IMR-90 (cell line): ENCODE measurements at regions not wholly inside any gene's neighbourhood (a gene's known extent, or its start where the extent isn't known, plus 50 kb on each side); places are given as distances from the start of the nearest gene placed in this dataset.
A peak's percentile ranks its signal among the peaks of the same experiment; 100 is the strongest.

Experiments used
- ATAC-seq: fragments of 200-7000 bp; cut with Tn5 transposase; 2 replicates; pipeline ENCODE4 v1.9.1; 2020; ENCODE audit warnings: low read depth, mild to moderate bottlenecking, moderate library complexity
- BruUV-seq: library from RNA; stranded (reverse); fragments of 400-500 nt; replicated peaks from 2 replicates; lab custom pipeline; 2021; lab: Mats Ljungman, UMichigan
- CTCF ChIA-PET: fragments of 300-600 bp; formaldehyde crosslinking; extraction: SDS; loops from one replicate; lab custom pipeline; 2021; ENCODE audit warnings: antibody characterized with exemption; lab: Yijun Ruan, JAX
- POLR2A ChIA-PET: fragments of 300-600 bp; sonication (Branson Sonifier 250); formaldehyde crosslinking; loops from one replicate; lab custom pipeline; 2022; ENCODE audit warnings: antibody characterized with exemption; ENCODE audit not compliant: unreplicated experiment; lab: Charles Lee
- DNase-seq: peaks from one replicate; pipeline ENCODE4 v3.0.0; 2013
- H2AFZ ChIP-seq: replicated peaks from 2 replicates; pipeline ENCODE3; 2013; ENCODE audit warnings: low read length, mild to moderate bottlenecking; ENCODE audit not compliant: poor library complexity
- H2AK5ac ChIP-seq: 2 replicates; pipeline ENCODE4 v1.6.1; 2013; ENCODE audit warnings: low read depth, low read length, inconsistent platforms
- H2AK9ac ChIP-seq: replicated peaks from 2 replicates; pipeline ENCODE3; 2013; ENCODE audit warnings: mild to moderate bottlenecking, low read depth, low read length, moderate library complexity; ENCODE audit not compliant: poor library complexity
- H2BK120ac ChIP-seq: 2 replicates; pipeline ENCODE4 v1.6.1; 2013; ENCODE audit warnings: low read depth, low read length, inconsistent platforms
- H2BK15ac ChIP-seq: 3 replicates; pipeline ENCODE4 v1.6.1; 2013; ENCODE audit warnings: low read depth, low read length, inconsistent platforms
- H2BK20ac ChIP-seq: 2 replicates; pipeline ENCODE4 v1.6.1; 2013; ENCODE audit warnings: low read depth, mild to moderate bottlenecking, inconsistent platforms, low read length, moderate library complexity
- H2BK5ac ChIP-seq: 2 replicates; pipeline ENCODE4 v1.6.1; 2013; ENCODE audit warnings: mild to moderate bottlenecking, low read depth, low read length, inconsistent platforms; ENCODE audit not compliant: poor library complexity, severe bottlenecking
- H3K14ac ChIP-seq: replicated peaks from 2 replicates; pipeline ENCODE4 v1.6.1; 2013; ENCODE audit warnings: low read depth, low read length, inconsistent platforms
- H3K18ac ChIP-seq: 2 replicates; pipeline ENCODE4 v1.6.1; 2013; ENCODE audit warnings: low read depth, low read length, control low read depth
- H3K23ac ChIP-seq: 2 replicates; pipeline ENCODE4 v1.6.1; 2013; ENCODE audit warnings: low read depth, low read length, inconsistent platforms
- H3K27ac ChIP-seq: 2 replicates; pipeline ENCODE4 v1.5.1; 2013; ENCODE audit warnings: mild to moderate bottlenecking, control low read depth, low read length; ENCODE audit not compliant: insufficient read depth
- H3K27me3 ChIP-seq: 2 replicates; pipeline ENCODE4 v1.6.1; 2013; ENCODE audit warnings: low read length; ENCODE audit not compliant: control insufficient read depth, insufficient read depth
- H3K36me3 ChIP-seq: 2 replicates; pipeline ENCODE4 v1.6.1; 2013; ENCODE audit warnings: low read length, mixed read lengths; ENCODE audit not compliant: control insufficient read depth, insufficient read depth
- H3K4ac ChIP-seq: 2 replicates; pipeline ENCODE4 v1.6.1; 2013; ENCODE audit warnings: low read depth, low read length, inconsistent platforms
- H3K4me1 ChIP-seq: 2 replicates; pipeline ENCODE4 v1.6.1; 2013; ENCODE audit warnings: low read length, mixed read lengths; ENCODE audit not compliant: control insufficient read depth, insufficient read depth
- H3K4me2 ChIP-seq: 2 replicates; pipeline ENCODE4 v1.6.1; 2013; ENCODE audit warnings: low read depth, mild to moderate bottlenecking, control low read depth, low read length, moderate library complexity
- H3K4me3 ChIP-seq: 2 replicates; pipeline ENCODE4 v1.5.1; 2013; ENCODE audit warnings: low read depth, mild to moderate bottlenecking, control low read depth, low read length, moderate library complexity; ENCODE audit not compliant: insufficient read depth
- H3K56ac ChIP-seq: 2 replicates; pipeline ENCODE4 v1.6.1; 2013; ENCODE audit warnings: low read length, inconsistent platforms; ENCODE audit not compliant: insufficient read depth; ENCODE audit errors: extremely low read depth
- H3K79me1 ChIP-seq, 2 experiments: 2 replicates each; pipeline ENCODE4 v1.6.1; 2013; ENCODE audit warnings: low read length in 2 of 2, inconsistent platforms in 1 of 2, low read depth in 1 of 2
- H3K9ac ChIP-seq: 2 replicates; pipeline ENCODE4 v1.6.1; 2013; ENCODE audit warnings: low read depth, low read length, control low read depth
- H3K9me1 ChIP-seq: 2 replicates; pipeline ENCODE4 v1.6.1; 2013; ENCODE audit warnings: low read length, inconsistent platforms; ENCODE audit not compliant: insufficient read depth
- H3K9me3 ChIP-seq: 2 replicates; pipeline ENCODE4 v1.6.1; 2013; ENCODE audit warnings: low read length; ENCODE audit not compliant: control insufficient read depth, insufficient read depth
- H4K20me1 ChIP-seq: 2 replicates; pipeline ENCODE4 v1.6.1; 2013; ENCODE audit warnings: low read length, inconsistent platforms; ENCODE audit not compliant: insufficient read depth
- H4K5ac ChIP-seq: 2 replicates; pipeline ENCODE4 v1.6.1; 2013; ENCODE audit warnings: mild to moderate bottlenecking, low read depth, low read length, control low read depth
- H4K8ac ChIP-seq, 2 experiments: 2 replicates each; pipeline ENCODE4 v1.6.1; 2013; ENCODE audit warnings: low read depth in 2 of 2, low read length in 2 of 2, control low read depth in 1 of 2, inconsistent platforms in 1 of 2
- H4K91ac ChIP-seq: 2 replicates; pipeline ENCODE4 v1.6.1; 2013; ENCODE audit warnings: low read depth, low read length, inconsistent platforms; ENCODE audit not compliant: insufficient read depth
- CEBPB ChIP-seq: IDR thresholded peaks from 2 replicates; pipeline ENCODE4 v1.6.1; 2012; ENCODE audit warnings: low read depth, low read length, improper control_type of control experiment
- CHD1 ChIP-seq: IDR thresholded peaks from 2 replicates; pipeline ENCODE4 v1.6.1; 2012; ENCODE audit warnings: low read depth, low read length, improper control_type of control experiment
- FOS ChIP-seq: fragments of 150-350 bp; IDR thresholded peaks from 2 replicates; pipeline ENCODE4 v1.6.1; 2016; ENCODE audit warnings: low read depth, low read length
- MXI1 ChIP-seq: IDR thresholded peaks from 2 replicates; pipeline ENCODE4 v1.6.1; 2012; ENCODE audit warnings: low read depth, mild to moderate bottlenecking, low read length, moderate library complexity, borderline replicate concordance
- POLR2A ChIP-seq: IDR thresholded peaks from 2 replicates; pipeline ENCODE4 v1.6.1; 2012; ENCODE audit warnings: mild to moderate bottlenecking, low read depth, low read length
- RCOR1 ChIP-seq: IDR thresholded peaks from 2 replicates; pipeline ENCODE4 v1.6.1; 2012; ENCODE audit warnings: mild to moderate bottlenecking, low read length, improper control_type of control experiment; ENCODE audit not compliant: insufficient replicate concordance
- SMC3 ChIP-seq: fragments of 150-350 bp; IDR thresholded peaks from 2 replicates; pipeline ENCODE4 v1.6.1; 2016; ENCODE audit warnings: low read depth, mild to moderate bottlenecking, antibody characterized with exemption, low read length, moderate library complexity
- USF2 ChIP-seq: fragments of 150-350 bp; IDR thresholded peaks from 2 replicates; pipeline ENCODE4 v1.6.1; 2017; ENCODE audit warnings: mild to moderate bottlenecking, antibody characterized with exemption, low read length, low read depth
- dilution Hi-C: fragments of 300-500 bp; cut with HindIII; formaldehyde crosslinking; loops from one replicate; pipeline ENCODE4 v1.14.3; 2018; ENCODE audit warnings: low sequenced_read_pairs; ENCODE audit not compliant: unreplicated experiment
- in situ Hi-C: fragments of 300-500 bp; cut with MboI; formaldehyde crosslinking; loops from 3 replicates; pipeline ENCODE4 v1.14.3; 2019; ENCODE audit warnings: low sequenced_read_pairs, inconsistent platforms, mixed read lengths
- intact Hi-C: fragments of 100-400 bp; cut with micrococcal nuclease; formaldehyde crosslinking; loops from 2 replicates; pipeline ENCODE4 v1.10.0; 2022
- TF ChIP-seq, protein P1 (sequence below): fragments of 150-350 bp; IDR thresholded peaks from 2 replicates; pipeline ENCODE4 v1.6.1; 2016; ENCODE audit warnings: low read depth, mild to moderate bottlenecking, low read length, moderate library complexity, borderline replicate concordance

GRCh38 chr9:115261656-115262081 is 143.7 kb upstream of the TNC start:
- Histone ChIP-seq H3K9me3 (no peaks in the 10 kb centered on the region), H2AFZ (no peak overlapping the region), H3K27ac (no peak overlapping the region), H2BK120ac (no peak overlapping the region), H3K4ac (no peak overlapping the region), H3K18ac (no peak overlapping the region), H3K4me3 (no peak overlapping the region), H3K36me3 (no peaks in the 10 kb centered on the region), H3K14ac (no peak overlapping the region), H3K79me1 (no peaks in the 10 kb centered on the region), H4K8ac (no peak overlapping the region), H2AK5ac (no peak overlapping the region), H3K9me1 (peaks cover 7% of the 10 kb centered on the region), H3K23ac (no peak overlapping the region), H2BK15ac (no peak overlapping the region), H4K20me1 (no peaks in the 10 kb centered on the region), H3K4me2 (no peak overlapping the region), H2AK9ac (no peak overlapping the region), H3K27me3 (no peaks in the 10 kb centered on the region), H3K9ac (no peak overlapping the region), H3K56ac (no peak overlapping the region), H2BK20ac (no peak overlapping the region), H2BK5ac (peak overlapping the region; percentile 32), H4K91ac (no peak overlapping the region), H3K4me1 (peaks cover 14% of the 10 kb centered on the region), H4K5ac (no peak overlapping the region)
- in situ Hi-C loops (no loop called here), dilution Hi-C loops (no loop called here), intact Hi-C loops (loop anchor here (2.0 to 5.0 kb wide), 2 partner anchors 106 to 143 kb away; partner anchors contain the start of gene TNC)
- ATAC-seq (peak; percentile 42), DNase-seq (peak; percentile 63)
- BruUV-seq = no TSS peak
- CTCF ChIA-PET = interaction anchor here (0.7 kb wide), 1 partner anchor 8 kb away, joined by 3 read pairs; no protein-coding TSS in a partner anchor
- TF ChIP-seq CHD1 (no peak), CEBPB (no peak), RCOR1 (no peak), POLR2A (no peak), SMC3 (no peak), USF2 (no peak), FOS (peak; percentile 61; the same call in 1 of the 2 replicates), MXI1 (no peak)
- TF ChIP-seq, protein P1, sequence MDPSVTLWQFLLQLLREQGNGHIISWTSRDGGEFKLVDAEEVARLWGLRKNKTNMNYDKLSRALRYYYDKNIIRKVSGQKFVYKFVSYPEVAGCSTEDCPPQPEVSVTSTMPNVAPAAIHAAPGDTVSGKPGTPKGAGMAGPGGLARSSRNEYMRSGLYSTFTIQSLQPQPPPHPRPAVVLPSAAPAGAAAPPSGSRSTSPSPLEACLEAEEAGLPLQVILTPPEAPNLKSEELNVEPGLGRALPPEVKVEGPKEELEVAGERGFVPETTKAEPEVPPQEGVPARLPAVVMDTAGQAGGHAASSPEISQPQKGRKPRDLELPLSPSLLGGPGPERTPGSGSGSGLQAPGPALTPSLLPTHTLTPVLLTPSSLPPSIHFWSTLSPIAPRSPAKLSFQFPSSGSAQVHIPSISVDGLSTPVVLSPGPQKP = no peak
- POLR2A ChIA-PET = no interaction called here
